HFFc6 (cell line): ENCODE measurements at regions not wholly inside any gene's neighbourhood (a gene's known extent, or its start where the extent isn't known, plus 50 kb on each side); places are given as distances from the start of the nearest gene placed in this dataset.
"Not testable (repeated sequence)": the region's sequence is repeated elsewhere in the genome, so short reads cannot be mapped to it uniquely, and the experiment has no call there.

Source experiments
- DNase-seq: peaks from one replicate; pipeline ENCODE4 v3.0.0-alpha.2; 2018
- H3K27ac Mint-ChIP-seq: 2 replicates; pipeline ENCODE4 v1.8.0; 2020; ENCODE audit warnings: mild to moderate bottlenecking, mixed read lengths
- H3K27me3 Mint-ChIP-seq: 2 replicates; pipeline ENCODE4 v1.8.0; 2021; ENCODE audit warnings: mild to moderate bottlenecking, moderate library complexity, mixed read lengths; ENCODE audit not compliant: insufficient read depth
- H3K36me3 Mint-ChIP-seq: 2 replicates; pipeline ENCODE4 v1.8.0; 2021; ENCODE audit warnings: low read depth, mixed read lengths
- H3K4me1 Mint-ChIP-seq: 2 replicates; pipeline ENCODE4 v1.8.0; 2020; ENCODE audit warnings: low read depth, mixed read lengths
- H3K4me3 Mint-ChIP-seq: 2 replicates; pipeline ENCODE4 v1.8.0; 2020; ENCODE audit warnings: mild to moderate bottlenecking, moderate library complexity, mixed read lengths
- H3K9me3 Mint-ChIP-seq: 2 replicates; pipeline ENCODE4 v1.8.0; 2020; ENCODE audit warnings: mild to moderate bottlenecking, mixed read lengths
- CTCF ChIP-seq: fragments of 200-600 bp; sonication (generic); IDR thresholded peaks from 2 replicates; pipeline ENCODE4 v1.5.0; 2021; ENCODE audit warnings: antibody characterized with exemption, mild to moderate bottlenecking

- peaks cover 6% of the 10 kb centered on the region; the same call in 1 of the 2 replicates for H3K9me3 Mint-ChIP-seq
- no peak for TF ChIP-seq CTCF
- no peaks in the 10 kb centered on the region for H3K36me3 Mint-ChIP-seq
- H3K27me3 Mint-ChIP-seq = peaks cover 4% of the 10 kb centered on the region; the same call in 1 of the 2 replicates
- no peak for DNase-seq
- H3K4me3 Mint-ChIP-seq = no peak overlapping the region
- H3K27ac Mint-ChIP-seq = no peak overlapping the region
- H3K4me1 Mint-ChIP-seq = peaks cover 5% of the 10 kb centered on the region; the same call in 1 of the 2 replicates
Observed at GRCh38 chr12:31807773-31808097, 78.9 kb upstream of the AMN1 start.

- H3K36me3 Mint-ChIP-seq, H3K9me3 Mint-ChIP-seq: not testable (repeated sequence)
Observed at GRCh38 chr12:31807081-31807772, 78.4 kb upstream of the AMN1 start.

GRCh38 chr12:31805681-31806080 lies 76.9 kb upstream of the AMN1 start:
- H3K9me3 Mint-ChIP-seq, H3K4me1 Mint-ChIP-seq, H3K36me3 Mint-ChIP-seq, H3K4me3 Mint-ChIP-seq, H3K27ac Mint-ChIP-seq, H3K27me3 Mint-ChIP-seq, DNase-seq: not testable (repeated sequence)

More at GRCh38 chr12:31807081-31807772, 78.4 kb upstream of the AMN1 start:
- not testable (repeated sequence) for H3K27me3 Mint-ChIP-seq, H3K4me3 Mint-ChIP-seq, H3K27ac Mint-ChIP-seq, H3K4me1 Mint-ChIP-seq, DNase-seq

GRCh38 chr12:31804707-31805106 lies 75.9 kb upstream of the AMN1 start:
- H3K27me3 Mint-ChIP-seq, H3K9me3 Mint-ChIP-seq, DNase-seq, H3K4me1 Mint-ChIP-seq, H3K27ac Mint-ChIP-seq, H3K36me3 Mint-ChIP-seq: not testable (repeated sequence)
- H3K4me3 Mint-ChIP-seq = peak overlapping the region; percentile 8; the same call in 1 of the 2 replicates

- H3K27ac Mint-ChIP-seq = no peak overlapping the region
- no peak for TF ChIP-seq CTCF
- peaks cover 3% of the 10 kb centered on the region; the same call in 1 of the 2 replicates for H3K27me3 Mint-ChIP-seq
- no peak for DNase-seq
- H3K4me1 Mint-ChIP-seq = peaks cover 5% of the 10 kb centered on the region; the same call in 1 of the 2 replicates
- H3K4me3 Mint-ChIP-seq = no peak overlapping the region
- no peaks in the 10 kb centered on the region for H3K36me3 Mint-ChIP-seq
- H3K9me3 Mint-ChIP-seq = peaks cover 6% of the 10 kb centered on the region; the same call in 1 of the 2 replicates
Observed at GRCh38 chr12:31804185-31804504, 75.3 kb upstream of the AMN1 start.

GRCh38 chr12:31803306-31804184 lies 74.7 kb upstream of the AMN1 start:
- Mint-ChIP-seq H3K27ac (no peak overlapping the region), H3K4me3 (no peak overlapping the region), H3K36me3 (no peaks in the 10 kb centered on the region), H3K27me3 (peaks cover 3% of the 10 kb centered on the region; the same call in 1 of the 2 replicates), H3K9me3 (peaks cover 6% of the 10 kb centered on the region; the same call in 1 of the 2 replicates), H3K4me1 (peaks cover 5% of the 10 kb centered on the region; the same call in 1 of the 2 replicates)
- no peak for DNase-seq
- TF ChIP-seq CTCF = no peak

GRCh38 chr12:31801872-31802271 lies 73.1 kb upstream of the AMN1 start:
- H3K27me3 Mint-ChIP-seq = peaks cover 3% of the 10 kb centered on the region; the same call in 1 of the 2 replicates
- no peak overlapping the region for H3K27ac Mint-ChIP-seq
- DNase-seq = no peak
- H3K36me3 Mint-ChIP-seq = no peaks in the 10 kb centered on the region
- peaks cover 5% of the 10 kb centered on the region; the same call in 1 of the 2 replicates for H3K4me1 Mint-ChIP-seq
- peaks cover 6% of the 10 kb centered on the region; the same call in 1 of the 2 replicates for H3K9me3 Mint-ChIP-seq
- TF ChIP-seq CTCF = no peak
- no peak overlapping the region for H3K4me3 Mint-ChIP-seq
